CD4-positive, CD25-positive, alpha-beta regulatory T cell (primary cell): ENCODE measurements at regions not wholly inside any gene's neighbourhood (a gene's known extent, or its start where the extent isn't known, plus 50 kb on each side); places are given as distances from the start of the nearest gene placed in this dataset.

Experiments used
- ATAC-seq, 2 donors: fragments of 150-1000 bp; cut with Tn5 transposase; one replicate each; pipeline ENCODE4 v1.10.0; 2021; ENCODE audit warnings: low read depth in 2 of 2, moderate number of reproducible peaks in 2 of 2, moderate library complexity in 1 of 2
- DNase-seq, 3 donors: peaks; one replicate each; pipeline versions ENCODE4 v3.0.0 to v3.0.0-alpha.2; 2012 to 2022; ENCODE audit warnings: mixed read lengths in 1 of 3
- H3K27ac ChIP-seq: one replicate; pipeline ENCODE4 v1.7.0; 2013; ENCODE audit warnings: mild to moderate bottlenecking, low read length; ENCODE audit not compliant: insufficient read depth, poor library complexity, severe bottlenecking
- H3K27me3 ChIP-seq: one replicate; pipeline ENCODE4 v1.7.0; 2013; ENCODE audit warnings: low read length; ENCODE audit not compliant: control insufficient read depth, insufficient read depth
- H3K36me3 ChIP-seq: one replicate; pipeline ENCODE4 v1.7.0; 2013; ENCODE audit warnings: mild to moderate bottlenecking, low read length, moderate library complexity; ENCODE audit not compliant: control insufficient read depth, insufficient read depth
- H3K4me1 ChIP-seq: 2 replicates; pipeline ENCODE4 v1.7.0; 2013; ENCODE audit warnings: mild to moderate bottlenecking, low read length; ENCODE audit not compliant: insufficient read depth, control insufficient read depth, poor library complexity, severe bottlenecking
- H3K4me3 ChIP-seq: one replicate; pipeline ENCODE4 v1.7.0; 2013; ENCODE audit warnings: low read depth, mild to moderate bottlenecking, low read length, moderate library complexity
- H3K9me3 ChIP-seq, 2 experiments: 1 replicate in 1 of 2; 2 replicates in 1 of 2; pipeline ENCODE4 v1.7.0; 2013; ENCODE audit warnings: low read length in 2 of 2, mild to moderate bottlenecking in 1 of 2, moderate library complexity in 1 of 2; ENCODE audit not compliant: control insufficient read depth in 2 of 2
- H3K27ac Mint-ChIP-seq, 3 donors: one replicate each; pipeline ENCODE4 v1.8.0; 2020 to 2022; ENCODE audit warnings: mild to moderate bottlenecking in 3 of 3, mixed read lengths in 3 of 3, moderate library complexity in 2 of 3
- H3K27me3 Mint-ChIP-seq: one replicate; pipeline ENCODE4 v1.8.0; 2022; ENCODE audit warnings: mild to moderate bottlenecking, mixed read lengths
- H3K36me3 Mint-ChIP-seq: one replicate; pipeline ENCODE4 v1.8.0; 2020; ENCODE audit warnings: mixed read lengths
- H3K4me1 Mint-ChIP-seq, 4 donors: one replicate each; pipeline ENCODE4 v1.8.0; 2020 to 2022; ENCODE audit warnings: mixed read lengths in 4 of 4, mild to moderate bottlenecking in 1 of 4
- H3K4me3 Mint-ChIP-seq, 4 donors: one replicate each; pipeline ENCODE4 v1.8.0; 2020 to 2022; ENCODE audit warnings: mild to moderate bottlenecking in 4 of 4, mixed read lengths in 4 of 4, moderate library complexity in 3 of 4
- H3K9me3 Mint-ChIP-seq, 7 donors: one replicate each; pipeline ENCODE4 v1.8.0; 2020 to 2022; ENCODE audit warnings: mixed read lengths in 7 of 7, mild to moderate bottlenecking in 3 of 7, moderate library complexity in 2 of 7

- Histone ChIP-seq H3K4me1 (no peaks in the 10 kb centered on the region), H3K9me3 (no peaks in the 10 kb centered on the region), H3K27me3 (no peaks in the 10 kb centered on the region), H3K27ac (no peak overlapping the region), H3K36me3 (no peaks in the 10 kb centered on the region), H3K4me3 (no peak overlapping the region)
- H3K36me3 Mint-ChIP-seq, result no peaks in the 10 kb centered on the region
- no peak overlapping the region for H3K27ac Mint-ChIP-seq
- no peaks in the 10 kb centered on the region for H3K4me1 Mint-ChIP-seq
- ATAC-seq, result no peak
- H3K4me3 Mint-ChIP-seq, result no peak overlapping the region
- peaks cover 0 to 9% (median 2%) of the 10 kb centered on the region in 7 donors for H3K9me3 Mint-ChIP-seq
- no peak for DNase-seq
- no peaks in the 10 kb centered on the region for H3K27me3 Mint-ChIP-seq
These were observed 170.0 kb upstream of the ADAMTS16 start for GRCh38 chr5:4970171-4970570.

GRCh38 chr5:4976902-4977301 lies 163.2 kb upstream of the ADAMTS16 start:
- Mint-ChIP-seq H3K9me3 (peaks cover 0 to 8% (median 2%) of the 10 kb centered on the region in 7 donors), H3K4me3 (no peak overlapping the region), H3K36me3 (no peaks in the 10 kb centered on the region), H3K4me1 (no peaks in the 10 kb centered on the region), H3K27ac (no peak overlapping the region), H3K27me3 (no peaks in the 10 kb centered on the region)
- Histone ChIP-seq H3K27ac (no peak overlapping the region), H3K36me3 (no peaks in the 10 kb centered on the region), H3K4me3 (no peak overlapping the region), H3K27me3 (no peaks in the 10 kb centered on the region), H3K9me3 (no peaks in the 10 kb centered on the region), H3K4me1 (no peaks in the 10 kb centered on the region)
- DNase-seq (no peak), ATAC-seq (no peak)

GRCh38 chr5:4977416-4978110 lies 162.6 kb upstream of the ADAMTS16 start:
- no peak for ATAC-seq
- no peaks in the 10 kb centered on the region for H3K27me3 ChIP-seq
- H3K36me3 ChIP-seq, result no peaks in the 10 kb centered on the region
- H3K4me1 Mint-ChIP-seq, result no peaks in the 10 kb centered on the region
- H3K27ac ChIP-seq, result no peak overlapping the region
- no peak for DNase-seq
- H3K36me3 Mint-ChIP-seq, result no peaks in the 10 kb centered on the region
- H3K4me1 ChIP-seq, result no peaks in the 10 kb centered on the region
- no peaks in the 10 kb centered on the region for H3K9me3 ChIP-seq
- H3K27me3 Mint-ChIP-seq, result no peaks in the 10 kb centered on the region
- peaks cover 0 to 8% (median 2%) of the 10 kb centered on the region in 7 donors for H3K9me3 Mint-ChIP-seq
- no peak overlapping the region for H3K4me3 ChIP-seq
- H3K4me3 Mint-ChIP-seq, result no peak overlapping the region
- H3K27ac Mint-ChIP-seq, result no peak overlapping the region

- DNase-seq (no peak), ATAC-seq (no peak)
- H3K4me3 ChIP-seq, result no peak overlapping the region
- H3K27me3 ChIP-seq, result no peaks in the 10 kb centered on the region
- Mint-ChIP-seq H3K4me1 (no peaks in the 10 kb centered on the region), H3K4me3 (no peak overlapping the region), H3K27ac (no peak overlapping the region), H3K27me3 (no peaks in the 10 kb centered on the region), H3K36me3 (no peaks in the 10 kb centered on the region), H3K9me3 (peaks cover 0 to 5% (median 0%) of the 10 kb centered on the region in 7 donors)
- no peaks in the 10 kb centered on the region for H3K4me1 ChIP-seq
- no peak overlapping the region for H3K27ac ChIP-seq
- H3K36me3 ChIP-seq, result no peaks in the 10 kb centered on the region
- no peaks in the 10 kb centered on the region for H3K9me3 ChIP-seq
These were observed 159.9 kb upstream of the ADAMTS16 start for GRCh38 chr5:4980201-4980600.

- Mint-ChIP-seq H3K27ac (no peak overlapping the region), H3K36me3 (no peaks in the 10 kb centered on the region), H3K4me1 (no peaks in the 10 kb centered on the region), H3K9me3 (peaks cover 0 to 3% (median 0%) of the 10 kb centered on the region in 7 donors), H3K27me3 (no peaks in the 10 kb centered on the region), H3K4me3 (no peak overlapping the region)
- Histone ChIP-seq H3K4me1 (no peaks in the 10 kb centered on the region), H3K27ac (no peak overlapping the region), H3K36me3 (no peaks in the 10 kb centered on the region), H3K9me3 (no peaks in the 10 kb centered on the region), H3K27me3 (no peaks in the 10 kb centered on the region), H3K4me3 (no peak overlapping the region)
- no peak for ATAC-seq
- no peak for DNase-seq
These were observed 158.5 kb upstream of the ADAMTS16 start for GRCh38 chr5:4981608-4982007.

GRCh38 chr5:4983701-4984100 lies 156.4 kb upstream of the ADAMTS16 start:
- no peaks in the 10 kb centered on the region for H3K9me3 Mint-ChIP-seq
- DNase-seq (no peak), ATAC-seq (no peak)
- H3K36me3 Mint-ChIP-seq, result no peaks in the 10 kb centered on the region
- Histone ChIP-seq H3K36me3 (no peaks in the 10 kb centered on the region), H3K9me3 (no peaks in the 10 kb centered on the region), H3K27me3 (no peaks in the 10 kb centered on the region), H3K4me1 (no peaks in the 10 kb centered on the region), H3K4me3 (no peak overlapping the region), H3K27ac (no peak overlapping the region)
- no peak overlapping the region for H3K4me3 Mint-ChIP-seq
- no peaks in the 10 kb centered on the region for H3K4me1 Mint-ChIP-seq
- H3K27me3 Mint-ChIP-seq, result no peaks in the 10 kb centered on the region
- H3K27ac Mint-ChIP-seq, result no peak overlapping the region

- Mint-ChIP-seq H3K4me1 (no peaks in the 10 kb centered on the region), H3K9me3 (peaks cover 0 to 2% (median 0%) of the 10 kb centered on the region in 7 donors), H3K27ac (no peak overlapping the region), H3K36me3 (no peaks in the 10 kb centered on the region), H3K4me3 (no peak overlapping the region), H3K27me3 (no peaks in the 10 kb centered on the region)
- Histone ChIP-seq H3K36me3 (no peaks in the 10 kb centered on the region), H3K4me1 (no peaks in the 10 kb centered on the region), H3K27ac (no peak overlapping the region), H3K9me3 (no peaks in the 10 kb centered on the region), H3K4me3 (no peak overlapping the region), H3K27me3 (no peaks in the 10 kb centered on the region)
- DNase-seq (no peak), ATAC-seq (no peak)
These were observed 155.7 kb upstream of the ADAMTS16 start for GRCh38 chr5:4984461-4984860.

GRCh38 chr5:4987431-4987830 lies 152.7 kb upstream of the ADAMTS16 start:
- no peak overlapping the region for H3K4me3 Mint-ChIP-seq

More at GRCh38 chr5:4987431-4987830, 152.7 kb upstream of the ADAMTS16 start:
- Mint-ChIP-seq H3K4me1 (no peaks in the 10 kb centered on the region), H3K27ac (no peak overlapping the region), H3K36me3 (no peaks in the 10 kb centered on the region), H3K27me3 (no peaks in the 10 kb centered on the region), H3K9me3 (peaks cover 0 to 2% (median 1%) of the 10 kb centered on the region in 7 donors)
- ATAC-seq (no peak), DNase-seq (no peak)
- no peak overlapping the region for H3K27ac ChIP-seq
- no peaks in the 10 kb centered on the region for H3K27me3 ChIP-seq
- H3K4me3 ChIP-seq, result no peak overlapping the region
- no peaks in the 10 kb centered on the region for H3K36me3 ChIP-seq
- no peaks in the 10 kb centered on the region for H3K4me1 ChIP-seq
- H3K9me3 ChIP-seq, result no peaks in the 10 kb centered on the region
